Middle frontal gyrus (tissue), 1 donor: ENCODE measurements at regions not wholly inside any gene's neighbourhood (a gene's known extent, or its start where the extent isn't known, plus 50 kb on each side); places are given as distances from the start of the nearest gene placed in this dataset.
"Not testable (repeated sequence)": the region's sequence is repeated elsewhere in the genome, so short reads cannot be mapped to it uniquely, and the experiment has no call there.

ENCODE experiments used
- DNase-seq: peaks from one replicate; pipeline ENCODE4 v3.0.0-alpha.2; 2015; ENCODE audit warnings: low spot score; ENCODE audit errors: extremely low spot score

GRCh38 chr3:5035113-5035512 is 55.9 kb downstream of the BHLHE40 start:
- no peak for DNase-seq

- no peak for DNase-seq
Measured at GRCh38 chr3:5035692-5036391, 56.6 kb downstream of the BHLHE40 start.

GRCh38 chr3:5036392-5036766 is 57.1 kb downstream of the BHLHE40 start:
- DNase-seq, result no peak

GRCh38 chr3:5036858-5037257 is 57.6 kb downstream of the BHLHE40 start:
- no peak for DNase-seq

DNA sequence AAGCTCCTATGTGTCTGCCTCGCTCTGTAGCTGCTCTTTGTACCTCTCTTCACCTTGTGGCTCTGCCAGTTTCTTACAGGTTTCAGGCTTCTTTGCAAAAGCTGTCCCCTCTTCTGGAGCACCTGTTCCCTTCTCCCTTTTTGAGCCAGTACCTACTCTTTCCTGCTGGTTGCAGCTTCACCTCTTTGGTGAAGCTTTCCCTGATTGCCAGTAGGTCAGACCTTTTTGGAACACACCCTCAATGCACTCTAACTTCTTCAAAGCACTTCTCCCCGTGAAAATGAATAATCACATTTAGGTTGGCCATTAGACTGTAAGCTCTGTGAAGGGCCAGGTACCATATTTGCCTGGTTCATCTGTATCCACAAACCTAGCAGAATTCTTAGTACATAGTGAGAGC is 60.3 kb downstream of the BHLHE40 start:
- no peak for DNase-seq

DNA sequence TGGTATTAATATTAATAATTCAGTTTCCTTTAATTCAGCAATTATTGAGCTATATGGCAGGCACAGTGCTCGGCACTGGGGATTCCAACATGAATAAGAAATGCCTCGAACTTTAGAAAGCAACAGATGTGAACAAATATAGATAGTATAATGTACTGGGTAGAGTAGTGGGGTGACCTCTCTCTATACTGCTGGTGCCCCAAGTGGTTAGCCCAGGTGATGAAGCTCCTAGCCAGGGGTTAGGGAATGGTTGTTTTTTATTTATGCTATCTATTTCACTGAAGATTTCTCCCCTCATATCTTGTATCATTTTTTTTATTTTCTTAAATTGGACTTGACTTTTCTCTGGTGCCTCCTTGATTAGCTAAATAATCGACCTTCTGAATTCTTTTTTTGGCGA is 62.1 kb downstream of the BHLHE40 start:
- no peak for DNase-seq

- DNase-seq, result no peak
Measured at GRCh38 chr3:5045961-5046360, 66.7 kb downstream of the BHLHE40 start.

DNA sequence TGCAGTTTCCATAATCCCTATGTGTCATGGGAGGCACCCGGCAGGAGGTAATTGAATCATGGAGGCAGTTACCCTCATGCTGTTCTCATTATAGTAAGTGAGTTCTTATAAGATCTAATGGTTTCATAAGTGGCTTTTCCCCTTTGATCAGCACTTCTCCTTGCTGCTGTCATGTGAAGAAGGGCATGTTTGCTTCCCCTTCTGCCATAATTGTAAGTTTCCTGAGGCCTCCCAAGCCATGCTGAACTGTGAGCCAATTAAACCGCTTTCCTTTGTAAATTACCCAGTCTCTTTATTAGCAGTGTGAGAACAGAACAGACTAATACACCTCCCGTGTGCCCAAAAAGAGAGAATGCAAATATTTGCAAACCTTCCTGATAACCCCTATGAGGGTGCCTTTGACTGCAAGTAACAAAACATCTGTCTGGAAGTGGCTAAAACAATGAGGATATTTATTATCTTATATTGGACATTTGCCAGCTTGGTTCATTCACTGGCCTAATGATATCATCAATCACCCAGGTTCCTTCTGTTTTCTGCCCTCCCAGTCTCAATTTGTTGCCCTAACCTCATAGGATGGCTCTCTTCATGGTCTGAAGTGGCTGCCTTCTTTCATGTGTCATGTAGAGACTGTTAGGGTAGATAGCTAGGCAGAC is 68.7 kb downstream of the BHLHE40 start:
- DNase-seq, result no peak

DNA sequence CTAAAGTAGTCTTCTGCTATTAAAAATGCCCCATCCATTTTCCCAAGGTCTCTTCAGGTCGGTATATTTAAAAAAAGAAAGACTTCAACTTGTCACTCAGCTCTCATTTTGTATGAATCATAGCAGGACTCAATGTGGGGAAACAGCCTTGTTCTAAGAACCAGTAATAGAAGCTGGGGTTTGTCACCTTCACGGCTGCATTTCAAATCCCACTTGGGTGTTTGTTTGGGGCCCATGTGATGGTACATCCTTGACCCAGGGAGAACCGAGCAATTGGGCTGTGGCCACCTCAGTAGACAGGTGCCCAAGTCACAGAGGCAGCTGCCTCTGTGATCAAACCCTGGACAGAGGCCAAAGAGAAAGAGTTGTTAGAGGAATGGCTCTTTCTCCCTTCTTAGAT is 70.3 kb upstream of the ARL8B start:
- no peak for DNase-seq

GRCh38 chr3:5052247-5052646 is 69.8 kb upstream of the ARL8B start:
- no peak for DNase-seq

DNA sequence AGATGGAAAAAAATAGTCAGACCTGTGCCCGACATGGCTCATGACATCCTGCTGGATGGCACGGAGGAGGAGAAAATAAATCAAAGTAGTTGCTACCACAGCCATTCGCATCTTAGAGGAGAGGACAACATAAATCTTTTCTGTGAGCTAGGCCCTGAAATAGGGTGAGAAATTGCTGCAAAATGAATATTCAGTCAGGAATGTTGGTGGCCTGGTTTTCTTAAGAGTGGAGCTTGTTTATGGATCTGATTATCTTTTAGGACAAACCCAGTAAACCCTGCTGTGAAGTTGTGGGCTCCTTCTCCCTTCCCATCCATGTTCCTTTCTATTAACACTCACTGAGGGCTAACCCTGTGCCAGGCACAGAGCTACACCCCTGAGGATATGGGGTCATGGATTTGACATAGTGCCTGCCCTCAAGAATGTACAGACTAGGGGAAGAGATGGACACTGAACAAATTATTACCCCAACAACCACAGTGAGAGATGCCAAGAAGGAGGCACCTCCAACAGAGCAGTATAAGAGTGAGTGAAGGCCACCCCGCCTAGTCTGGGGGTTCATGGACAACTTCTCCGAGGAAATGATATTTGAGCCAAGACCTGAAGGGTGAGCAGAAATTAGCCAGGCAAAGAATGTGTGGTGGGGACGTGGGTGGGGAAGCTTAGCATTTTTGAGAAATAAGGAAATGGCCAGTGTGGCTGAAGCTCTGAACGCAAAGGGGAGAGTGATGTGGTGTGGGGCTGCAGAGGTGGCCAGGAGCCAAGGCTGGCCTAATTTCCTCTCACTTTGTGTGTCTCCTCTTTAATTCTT is 68.9 kb upstream of the ARL8B start:
- no peak for DNase-seq

DNA sequence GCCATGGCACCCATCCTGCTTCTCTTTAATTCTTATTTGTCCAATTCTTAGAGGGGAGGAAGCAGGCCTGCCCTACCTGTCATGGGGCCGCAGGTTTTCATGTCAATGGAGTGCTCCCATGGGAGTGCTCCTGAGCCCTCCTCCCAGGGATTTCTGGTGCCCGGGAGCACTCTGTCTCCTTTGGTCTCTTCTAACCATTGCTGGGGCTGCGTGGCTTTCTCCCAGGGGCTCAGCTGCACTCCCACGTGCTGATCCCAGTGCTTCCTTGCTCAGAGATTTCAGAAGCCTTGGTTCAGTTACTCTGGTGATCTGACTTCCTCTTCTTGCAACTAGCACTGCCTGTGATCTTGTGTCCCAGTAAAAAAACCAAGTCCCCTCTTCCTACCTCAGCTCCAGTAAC is 68.0 kb upstream of the ARL8B start:
- DNase-seq, result no peak

GRCh38 chr3:5054579-5054978 is 67.5 kb upstream of the ARL8B start:
- DNase-seq, result not testable (repeated sequence)

- DNase-seq, result no peak
Measured at GRCh38 chr3:5055357-5056110, 66.6 kb upstream of the ARL8B start.

DNA sequence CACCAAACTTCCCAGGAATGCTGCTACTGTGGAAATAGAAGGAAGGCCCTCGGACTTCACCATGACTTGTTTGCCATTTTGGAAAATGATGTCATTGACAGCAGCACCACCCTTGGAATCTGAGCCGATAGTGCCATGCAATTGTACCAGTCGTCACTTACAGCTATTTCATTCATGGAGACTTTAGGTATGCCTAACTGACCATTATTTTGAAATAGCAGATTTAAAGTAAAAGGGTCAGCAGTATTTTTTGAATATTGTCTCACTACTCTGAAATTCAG is 66.0 kb upstream of the ARL8B start:
- DNase-seq, result no peak

GRCh38 chr3:5057272-5057671 is 64.8 kb upstream of the ARL8B start:
- no peak for DNase-seq

DNA sequence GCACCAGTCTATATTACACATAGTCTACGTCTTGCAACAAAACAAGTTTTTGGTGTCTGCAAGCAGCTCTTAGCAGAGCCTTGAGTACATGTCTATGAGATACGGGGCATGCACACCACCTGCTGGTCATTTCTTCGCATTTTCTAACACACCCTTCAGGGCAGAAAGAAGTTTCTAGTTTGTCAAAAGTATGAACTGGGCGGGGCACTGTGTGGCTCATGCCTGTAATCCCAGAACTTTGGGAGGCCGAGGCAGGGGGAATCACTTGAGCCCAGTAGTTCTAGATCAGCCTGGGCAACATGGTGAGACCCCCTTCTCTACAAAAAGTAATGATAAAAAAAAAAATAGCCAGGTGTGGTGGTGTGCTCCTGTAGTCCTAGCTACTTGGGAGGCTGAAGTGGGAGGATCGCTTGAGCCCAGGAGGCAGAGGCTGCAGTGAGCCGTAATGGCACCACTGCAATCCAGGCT is 64.2 kb upstream of the ARL8B start:
- DNase-seq, result peak; percentile 48

DNA sequence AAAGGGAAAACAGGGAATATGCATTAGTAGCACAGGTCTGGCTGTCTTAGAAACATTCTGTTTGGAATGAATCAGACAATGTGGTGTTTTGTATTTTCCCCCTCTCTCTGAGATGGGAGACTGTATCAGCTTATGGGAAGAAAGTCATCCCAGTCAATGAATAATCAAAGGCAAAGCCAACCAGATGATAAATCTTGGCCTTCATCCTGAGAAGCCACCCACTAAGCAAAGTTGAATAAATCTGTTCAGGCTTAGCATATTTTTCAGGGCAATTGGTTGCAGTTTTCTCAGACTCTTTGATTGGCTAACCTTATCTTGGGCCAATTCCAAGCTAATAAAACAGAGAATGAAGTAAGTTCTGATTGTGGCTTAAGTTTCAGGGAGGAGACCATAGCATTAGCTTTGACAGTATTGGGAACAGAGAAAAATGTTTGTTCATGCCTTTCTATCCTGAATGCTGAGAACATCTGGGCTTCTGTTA is 63.6 kb upstream of the ARL8B start:
- DNase-seq, result no peak

DNA sequence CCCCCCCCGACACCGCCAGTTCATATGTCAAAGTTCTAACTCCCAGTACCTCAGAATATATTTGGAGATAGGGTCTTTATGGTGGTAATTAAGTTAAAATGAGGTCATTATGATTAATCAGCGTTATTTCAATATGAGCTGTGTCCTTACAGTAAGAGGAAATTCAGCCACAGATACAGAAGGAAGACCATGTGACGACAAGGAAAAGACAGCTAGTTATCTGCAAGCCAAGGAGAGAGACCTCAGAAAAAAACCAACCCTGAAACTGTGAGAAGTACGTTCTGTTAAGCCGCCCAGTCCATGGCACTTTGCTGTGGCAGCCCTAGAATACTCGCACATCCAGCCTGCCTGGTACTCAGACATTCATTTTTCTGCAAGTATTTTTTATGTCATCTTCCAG is 62.3 kb upstream of the ARL8B start:
- DNase-seq, result no peak

- DNase-seq, result no peak
Measured at GRCh38 chr3:5061218-5061569, 60.9 kb upstream of the ARL8B start.

GRCh38 chr3:5063724-5064123 is 58.4 kb upstream of the ARL8B start:
- no peak for DNase-seq

GRCh38 chr3:5068531-5069050 is 53.5 kb upstream of the ARL8B start:
- no peak for DNase-seq
